ENCODE measurements at regions not wholly inside any gene's neighbourhood (a gene's known extent, or its start where the extent isn't known, plus 50 kb on each side); places are given as distances from the start of the nearest gene placed in this dataset.

DNA sequence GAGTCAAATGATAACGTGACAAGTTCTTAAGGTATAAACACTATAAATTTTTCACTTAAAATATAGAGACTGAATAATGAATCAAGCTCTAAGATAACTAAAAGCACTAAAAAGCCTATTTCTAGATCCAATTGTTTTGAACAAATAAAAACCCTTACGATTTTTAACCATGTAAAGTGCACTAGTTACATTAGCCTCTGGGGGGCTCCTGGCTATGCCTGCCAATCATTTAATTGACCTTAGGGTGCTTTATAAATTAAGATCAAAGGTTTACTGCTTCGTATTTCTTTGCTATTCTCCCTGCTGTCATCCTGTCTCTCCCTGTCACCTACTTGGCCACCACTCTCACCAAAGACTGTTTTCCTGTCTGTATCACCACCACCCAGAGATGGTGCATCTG lies 133.4 kb downstream of the ESM1 start:
- Histone ChIP-seq H4K20me1 (ENCODE audit: insufficient read depth, low read length) (no peaks in the 10 kb centered on the region), H2AFZ (ENCODE audit: low read length) (no peak overlapping the region), H3K27ac (ENCODE audit: low read length) (no peak overlapping the region), H3F3A (ENCODE audit: insufficient read depth, low read length) (no peaks in the 10 kb centered on the region), H3K9me2 (replicated peaks; ENCODE audit: insufficient read depth, low read length) (no peaks in the 10 kb centered on the region), H3K27me3 (replicated peaks; ENCODE audit: insufficient read depth, low read length) (no peaks in the 10 kb centered on the region), H3K79me2 (ENCODE audit: low read length) (no peaks in the 10 kb centered on the region), H3K36me3 (replicated peaks; ENCODE audit: insufficient read depth, low read length) (no peaks in the 10 kb centered on the region), H3K9ac (ENCODE audit: low read length) (no peak overlapping the region), H3K4me2 (ENCODE audit: low read depth, low read length) (no peak overlapping the region), H3K9me3 (replicated peaks; ENCODE audit: insufficient read depth, low read length) (no peaks in the 10 kb centered on the region), H3K4me3 (ENCODE audit: low read length) (no peak overlapping the region), H3K4me1 (ENCODE audit: low read length) (no peaks in the 10 kb centered on the region)
- no peak for DNase-seq
- TF ChIP-seq EZH2phosphoT487 (IDR thresholded peaks at IDR 0.05; ENCODE audit: low read length), result no peak
- TF ChIP-seq, protein P1, sequence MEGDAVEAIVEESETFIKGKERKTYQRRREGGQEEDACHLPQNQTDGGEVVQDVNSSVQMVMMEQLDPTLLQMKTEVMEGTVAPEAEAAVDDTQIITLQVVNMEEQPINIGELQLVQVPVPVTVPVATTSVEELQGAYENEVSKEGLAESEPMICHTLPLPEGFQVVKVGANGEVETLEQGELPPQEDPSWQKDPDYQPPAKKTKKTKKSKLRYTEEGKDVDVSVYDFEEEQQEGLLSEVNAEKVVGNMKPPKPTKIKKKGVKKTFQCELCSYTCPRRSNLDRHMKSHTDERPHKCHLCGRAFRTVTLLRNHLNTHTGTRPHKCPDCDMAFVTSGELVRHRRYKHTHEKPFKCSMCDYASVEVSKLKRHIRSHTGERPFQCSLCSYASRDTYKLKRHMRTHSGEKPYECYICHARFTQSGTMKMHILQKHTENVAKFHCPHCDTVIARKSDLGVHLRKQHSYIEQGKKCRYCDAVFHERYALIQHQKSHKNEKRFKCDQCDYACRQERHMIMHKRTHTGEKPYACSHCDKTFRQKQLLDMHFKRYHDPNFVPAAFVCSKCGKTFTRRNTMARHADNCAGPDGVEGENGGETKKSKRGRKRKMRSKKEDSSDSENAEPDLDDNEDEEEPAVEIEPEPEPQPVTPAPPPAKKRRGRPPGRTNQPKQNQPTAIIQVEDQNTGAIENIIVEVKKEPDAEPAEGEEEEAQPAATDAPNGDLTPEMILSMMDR (IDR thresholded peaks at IDR 0.05; ENCODE audit: low read length), result peak; percentile 8; the same call in 1 of the 2 replicates

DNA sequence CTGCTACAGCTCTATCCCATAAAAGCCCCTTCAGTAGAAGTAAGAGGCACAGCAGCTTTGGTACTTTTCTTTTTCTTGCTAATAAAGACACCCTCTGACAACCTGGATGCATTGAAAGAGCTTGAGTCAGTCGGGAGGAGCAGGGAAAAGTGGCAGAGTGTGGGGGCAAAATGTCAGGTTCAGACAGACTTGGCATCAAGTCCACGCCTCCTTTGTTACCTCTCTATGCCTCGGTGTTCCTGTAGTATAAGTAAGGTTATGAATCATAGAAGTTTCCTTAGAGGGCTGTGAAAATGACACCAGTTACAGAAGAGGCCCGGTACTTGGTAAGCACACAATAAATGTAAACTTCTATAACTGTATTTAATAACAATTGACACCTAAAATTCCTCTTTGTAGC lies 133.9 kb downstream of the ESM1 start:
- Histone ChIP-seq H3K36me3 (replicated peaks; ENCODE audit: insufficient read depth, low read length) (no peaks in the 10 kb centered on the region), H3K4me1 (ENCODE audit: low read length) (no peaks in the 10 kb centered on the region), H3K9me2 (replicated peaks; ENCODE audit: insufficient read depth, low read length) (no peaks in the 10 kb centered on the region), H3F3A (ENCODE audit: insufficient read depth, low read length) (no peaks in the 10 kb centered on the region), H3K4me2 (ENCODE audit: low read depth, low read length) (no peak overlapping the region), H3K79me2 (ENCODE audit: low read length) (no peaks in the 10 kb centered on the region), H3K9ac (ENCODE audit: low read length) (no peak overlapping the region), H4K20me1 (ENCODE audit: insufficient read depth, low read length) (no peaks in the 10 kb centered on the region), H3K9me3 (replicated peaks; ENCODE audit: insufficient read depth, low read length) (no peaks in the 10 kb centered on the region), H3K27ac (ENCODE audit: low read length) (no peak overlapping the region), H3K27me3 (replicated peaks; ENCODE audit: insufficient read depth, low read length) (no peaks in the 10 kb centered on the region), H3K4me3 (ENCODE audit: low read length) (no peak overlapping the region), H2AFZ (ENCODE audit: low read length) (no peak overlapping the region)
- DNase-seq, result no peak
- TF ChIP-seq EZH2phosphoT487 (IDR thresholded peaks at IDR 0.05; ENCODE audit: low read length) (no peak), EZH2 (optimal IDR thresholded peaks at IDR 0.05; ENCODE audit: low read depth, low read length) (no peak)
- TF ChIP-seq, protein P1 (IDR thresholded peaks at IDR 0.05; ENCODE audit: low read length), result no peak

DNA sequence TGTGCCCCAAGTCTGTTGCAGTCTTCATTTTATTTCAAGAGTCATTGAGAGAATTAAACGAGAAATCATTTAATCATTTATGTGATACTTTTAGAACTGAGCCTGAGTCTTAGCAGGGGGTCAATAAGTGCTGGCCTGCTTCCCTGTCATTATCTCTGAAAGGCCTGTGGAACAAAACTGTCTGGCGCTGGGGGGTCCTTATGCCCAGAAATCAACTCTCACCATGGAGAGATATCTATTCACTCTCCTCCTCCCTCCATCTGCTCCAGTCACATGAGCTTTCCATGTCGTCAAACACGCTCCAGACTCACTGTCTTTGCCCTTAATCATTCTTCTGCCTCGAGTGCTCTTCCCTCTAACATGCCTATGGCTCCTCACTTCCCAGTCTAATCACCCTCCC lies 136.8 kb downstream of the ESM1 start:
- no peak for TF ChIP-seq EZH2phosphoT487 (IDR thresholded peaks at IDR 0.05; ENCODE audit: low read length)
- no peak for TF ChIP-seq EZH2 (optimal IDR thresholded peaks at IDR 0.05; ENCODE audit: low read depth, low read length)
- TF ChIP-seq, protein P1 (IDR thresholded peaks at IDR 0.05; ENCODE audit: low read length), result no peak
- Histone ChIP-seq H3F3A (ENCODE audit: insufficient read depth, low read length) (no peaks in the 10 kb centered on the region), H3K27ac (ENCODE audit: low read length) (no peak overlapping the region), H3K4me2 (ENCODE audit: low read depth, low read length) (no peak overlapping the region), H2AFZ (ENCODE audit: low read length) (no peak overlapping the region), H4K20me1 (ENCODE audit: insufficient read depth, low read length) (no peaks in the 10 kb centered on the region), H3K36me3 (replicated peaks; ENCODE audit: insufficient read depth, low read length) (no peaks in the 10 kb centered on the region), H3K9ac (ENCODE audit: low read length) (no peak overlapping the region), H3K79me2 (ENCODE audit: low read length) (no peaks in the 10 kb centered on the region), H3K27me3 (replicated peaks; ENCODE audit: insufficient read depth, low read length) (no peaks in the 10 kb centered on the region), H3K4me3 (ENCODE audit: low read length) (no peak overlapping the region), H3K9me3 (replicated peaks; ENCODE audit: insufficient read depth, low read length) (no peaks in the 10 kb centered on the region), H3K4me1 (ENCODE audit: low read length) (peaks cover 5% of the 10 kb centered on the region; the same call in 1 of the 2 replicates), H3K9me2 (replicated peaks; ENCODE audit: insufficient read depth, low read length) (no peaks in the 10 kb centered on the region)
- no peak for DNase-seq
